MM.1S (cell line): ENCODE measurements at regions not wholly inside any gene's neighbourhood (a gene's known extent, or its start where the extent isn't known, plus 50 kb on each side); places are given as distances from the start of the nearest gene placed in this dataset.

Experiments
- DNase-seq: peaks from one replicate; pipeline ENCODE4 v3.0.0-alpha.2; 2015
- H2AFZ ChIP-seq: fragments of 300-600 bp; sonication (generic); 2 replicates; pipeline ENCODE4 v1.6.0; 2016; ENCODE audit warnings: antibody characterized with exemption, low read length
- H3F3A ChIP-seq: fragments of 300-600 bp; sonication (generic); 2 replicates; pipeline ENCODE4 v1.6.1; 2016; ENCODE audit warnings: mild to moderate bottlenecking, antibody characterized with exemption, low read length, moderate library complexity, mixed read lengths; ENCODE audit not compliant: insufficient read depth
- H3K27ac ChIP-seq: fragments of 300-600 bp; sonication (generic); 2 replicates; pipeline ENCODE4 v1.5.1; 2016; ENCODE audit warnings: mild to moderate bottlenecking, low read length
- H3K27me3 ChIP-seq: fragments of 300-600 bp; sonication (generic); replicated peaks from 2 replicates; pipeline ENCODE4 v1.6.0; 2016; ENCODE audit warnings: low read length; ENCODE audit not compliant: insufficient read depth
- H3K36me3 ChIP-seq: fragments of 300-600 bp; sonication (generic); replicated peaks from 2 replicates; pipeline ENCODE4 v1.6.1; 2016; ENCODE audit warnings: mild to moderate bottlenecking, low read length, mixed read lengths; ENCODE audit not compliant: insufficient read depth
- H3K4me1 ChIP-seq: fragments of 300-600 bp; sonication (generic); 2 replicates; pipeline ENCODE4 v1.6.1; 2016; ENCODE audit warnings: low read length, mixed read lengths
- H3K4me2 ChIP-seq: fragments of 300-600 bp; sonication (generic); 2 replicates; pipeline ENCODE4 v1.6.0; 2016; ENCODE audit warnings: low read depth, low read length
- H3K4me3 ChIP-seq: fragments of 300-600 bp; sonication (generic); 2 replicates; pipeline ENCODE4 v1.5.1; 2016; ENCODE audit warnings: low read length, mixed read lengths
- H3K79me2 ChIP-seq: fragments of 300-600 bp; sonication (generic); 2 replicates; pipeline ENCODE4 v1.6.1; 2016; ENCODE audit warnings: mixed run types, low read length, mixed read lengths
- H3K9ac ChIP-seq: fragments of 300-600 bp; sonication (generic); 2 replicates; pipeline ENCODE4 v1.6.1; 2016; ENCODE audit warnings: low read length, mixed read lengths
- H3K9me2 ChIP-seq: fragments of 300-600 bp; sonication (generic); replicated peaks from 2 replicates; pipeline ENCODE4 v1.6.1; 2016; ENCODE audit warnings: mild to moderate bottlenecking, low read length, mixed read lengths; ENCODE audit not compliant: insufficient read depth
- H3K9me3 ChIP-seq: fragments of 300-600 bp; sonication (generic); replicated peaks from 2 replicates; pipeline ENCODE4 v1.6.1; 2016; ENCODE audit warnings: mild to moderate bottlenecking, low read length, mixed read lengths; ENCODE audit not compliant: insufficient read depth
- H4K20me1 ChIP-seq: fragments of 300-600 bp; sonication (generic); 2 replicates; pipeline ENCODE4 v1.6.1; 2016; ENCODE audit warnings: mild to moderate bottlenecking, low read length, moderate library complexity, mixed read lengths; ENCODE audit not compliant: insufficient read depth
- EZH2 ChIP-seq: fragments of 300-600 bp; sonication (generic); optimal IDR thresholded peaks from 2 replicates; pipeline ENCODE3; 2017; ENCODE audit warnings: low read depth, mild to moderate bottlenecking, antibody characterized with exemption, low read length, mixed read lengths
- EZH2phosphoT487 ChIP-seq: fragments of 300-600 bp; sonication (generic); IDR thresholded peaks from 2 replicates; pipeline ENCODE4 v1.6.1; 2018; ENCODE audit warnings: antibody characterized with exemption, low read length
- TF ChIP-seq, protein P1 (sequence below): fragments of 300-600 bp; sonication (generic); IDR thresholded peaks from 2 replicates; pipeline ENCODE4 v1.5.1; 2016; ENCODE audit warnings: antibody characterized with exemption, low read length, mixed read lengths

DNA sequence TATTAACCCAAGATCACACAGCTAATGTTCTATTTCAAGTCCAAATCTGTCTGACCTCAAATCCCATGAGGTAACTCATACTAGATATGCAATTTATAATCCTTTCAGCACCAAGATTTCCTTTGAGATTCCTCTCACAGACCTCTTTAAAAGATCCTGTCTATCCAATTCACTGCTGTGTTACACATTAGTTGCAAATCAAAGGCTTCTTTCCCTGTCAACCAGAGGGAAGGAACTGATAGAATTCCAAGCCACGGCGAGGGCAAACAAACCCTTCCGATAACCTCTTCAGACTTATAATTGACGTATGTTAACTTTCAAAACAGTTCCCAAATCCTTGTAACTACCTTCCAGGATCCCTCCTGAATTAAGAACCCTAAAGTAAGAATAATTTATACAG is 168.9 kb downstream of the DRD1 start:
- H3K9me3 ChIP-seq, result no peaks in the 10 kb centered on the region
- no peaks in the 10 kb centered on the region for H3K27me3 ChIP-seq
- H2AFZ ChIP-seq, result no peak overlapping the region
- TF ChIP-seq, protein P1, sequence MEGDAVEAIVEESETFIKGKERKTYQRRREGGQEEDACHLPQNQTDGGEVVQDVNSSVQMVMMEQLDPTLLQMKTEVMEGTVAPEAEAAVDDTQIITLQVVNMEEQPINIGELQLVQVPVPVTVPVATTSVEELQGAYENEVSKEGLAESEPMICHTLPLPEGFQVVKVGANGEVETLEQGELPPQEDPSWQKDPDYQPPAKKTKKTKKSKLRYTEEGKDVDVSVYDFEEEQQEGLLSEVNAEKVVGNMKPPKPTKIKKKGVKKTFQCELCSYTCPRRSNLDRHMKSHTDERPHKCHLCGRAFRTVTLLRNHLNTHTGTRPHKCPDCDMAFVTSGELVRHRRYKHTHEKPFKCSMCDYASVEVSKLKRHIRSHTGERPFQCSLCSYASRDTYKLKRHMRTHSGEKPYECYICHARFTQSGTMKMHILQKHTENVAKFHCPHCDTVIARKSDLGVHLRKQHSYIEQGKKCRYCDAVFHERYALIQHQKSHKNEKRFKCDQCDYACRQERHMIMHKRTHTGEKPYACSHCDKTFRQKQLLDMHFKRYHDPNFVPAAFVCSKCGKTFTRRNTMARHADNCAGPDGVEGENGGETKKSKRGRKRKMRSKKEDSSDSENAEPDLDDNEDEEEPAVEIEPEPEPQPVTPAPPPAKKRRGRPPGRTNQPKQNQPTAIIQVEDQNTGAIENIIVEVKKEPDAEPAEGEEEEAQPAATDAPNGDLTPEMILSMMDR, result no peak
- TF ChIP-seq EZH2 (no peak), EZH2phosphoT487 (no peak)
- no peak for DNase-seq
- H4K20me1 ChIP-seq, result no peaks in the 10 kb centered on the region
- no peaks in the 10 kb centered on the region for H3F3A ChIP-seq
- H3K4me2 ChIP-seq, result no peak overlapping the region
- H3K4me1 ChIP-seq, result no peaks in the 10 kb centered on the region
- no peaks in the 10 kb centered on the region for H3K36me3 ChIP-seq
- H3K4me3 ChIP-seq, result no peak overlapping the region
- H3K9me2 ChIP-seq, result no peaks in the 10 kb centered on the region
- no peaks in the 10 kb centered on the region for H3K79me2 ChIP-seq
- no peak overlapping the region for H3K9ac ChIP-seq
- H3K27ac ChIP-seq, result no peak overlapping the region

DNA sequence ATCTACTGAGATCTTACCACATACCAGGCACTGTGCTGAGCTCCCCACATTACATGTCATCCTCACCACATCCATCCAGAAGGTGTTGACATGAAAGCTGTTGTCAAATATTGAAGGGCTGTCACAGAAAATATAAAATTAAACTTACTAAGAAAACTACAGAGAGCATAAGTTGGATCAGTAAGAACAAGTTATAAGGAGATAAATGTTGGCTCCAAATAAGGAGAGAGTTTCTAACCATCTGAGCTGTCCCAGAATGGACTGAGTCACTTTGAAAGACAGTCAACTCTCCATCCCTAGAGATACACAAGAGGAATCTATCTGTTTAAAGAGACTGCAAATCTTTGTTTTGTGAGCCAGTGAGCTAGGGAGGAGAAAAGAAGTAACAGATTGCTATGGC is 169.8 kb downstream of the DRD1 start:
- H3K9ac ChIP-seq, result no peak overlapping the region
- H3K4me1 ChIP-seq, result no peaks in the 10 kb centered on the region
- DNase-seq, result no peak
- H3K9me2 ChIP-seq, result no peaks in the 10 kb centered on the region
- H3K27ac ChIP-seq, result no peak overlapping the region
- H3K9me3 ChIP-seq, result no peaks in the 10 kb centered on the region
- no peak overlapping the region for H3K4me3 ChIP-seq
- TF ChIP-seq EZH2phosphoT487 (no peak), EZH2 (no peak)
- TF ChIP-seq, protein P1, result no peak
- H3K36me3 ChIP-seq, result no peaks in the 10 kb centered on the region
- no peaks in the 10 kb centered on the region for H3K27me3 ChIP-seq
- no peaks in the 10 kb centered on the region for H4K20me1 ChIP-seq
- H3K79me2 ChIP-seq, result no peaks in the 10 kb centered on the region
- no peak overlapping the region for H2AFZ ChIP-seq
- no peaks in the 10 kb centered on the region for H3F3A ChIP-seq
- H3K4me2 ChIP-seq, result no peak overlapping the region

DNA sequence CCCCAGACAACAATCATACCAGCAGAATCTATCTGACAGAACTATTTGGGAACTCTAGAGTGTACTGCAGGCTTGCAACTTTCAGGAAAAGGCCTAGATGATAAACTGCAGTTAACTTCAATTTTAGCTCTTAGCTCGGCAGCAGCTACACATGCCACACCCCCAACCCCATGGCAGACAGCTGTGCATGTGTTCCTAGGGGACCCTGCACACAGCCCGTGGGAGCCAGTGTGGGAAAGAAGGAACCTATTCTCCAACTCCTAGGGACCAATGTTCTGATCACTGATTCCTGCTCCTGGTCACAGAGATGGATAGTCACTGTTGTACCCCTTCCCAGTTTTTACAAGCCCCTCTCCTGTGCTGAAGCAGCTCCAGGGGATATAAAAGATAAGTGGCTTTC is 179.6 kb downstream of the DRD1 start:
- Histone ChIP-seq H3K9me3 (no peaks in the 10 kb centered on the region), H2AFZ (no peak overlapping the region), H3K27ac (no peak overlapping the region), H3K79me2 (no peaks in the 10 kb centered on the region), H3K4me1 (no peaks in the 10 kb centered on the region), H3K36me3 (no peaks in the 10 kb centered on the region), H3K9ac (no peak overlapping the region), H3F3A (no peaks in the 10 kb centered on the region), H4K20me1 (no peaks in the 10 kb centered on the region), H3K9me2 (no peaks in the 10 kb centered on the region), H3K4me3 (no peak overlapping the region), H3K4me2 (no peak overlapping the region), H3K27me3 (no peaks in the 10 kb centered on the region)
- TF ChIP-seq EZH2, result no peak
- TF ChIP-seq, protein P1, result no peak
- TF ChIP-seq EZH2phosphoT487, result no peak
- DNase-seq, result no peak
